CD4-positive, alpha-beta T cell treated with Interleukin-12 subunit alpha and Interleukin-12 subunit beta, for 1 hour (primary cell): ENCODE measurements at regions not wholly inside any gene's neighbourhood (a gene's known extent, or its start where the extent isn't known, plus 50 kb on each side); places are given as distances from the start of the nearest gene placed in this dataset.
"Not testable (repeated sequence)": the region's sequence is repeated elsewhere in the genome, so short reads cannot be mapped to it uniquely, and the experiment has no call there.

ENCODE experiments used
- DNase-seq: peaks from one replicate; pipeline ENCODE4 v3.0.0-alpha.2; 2020

GRCh38 chr6:14874975-14875480 is 370.8 kb upstream of the JARID2 start:
- DNase-seq: no peak

GRCh38 chr6:14875481-14876063 is 370.3 kb upstream of the JARID2 start:
- DNase-seq: no peak

DNA sequence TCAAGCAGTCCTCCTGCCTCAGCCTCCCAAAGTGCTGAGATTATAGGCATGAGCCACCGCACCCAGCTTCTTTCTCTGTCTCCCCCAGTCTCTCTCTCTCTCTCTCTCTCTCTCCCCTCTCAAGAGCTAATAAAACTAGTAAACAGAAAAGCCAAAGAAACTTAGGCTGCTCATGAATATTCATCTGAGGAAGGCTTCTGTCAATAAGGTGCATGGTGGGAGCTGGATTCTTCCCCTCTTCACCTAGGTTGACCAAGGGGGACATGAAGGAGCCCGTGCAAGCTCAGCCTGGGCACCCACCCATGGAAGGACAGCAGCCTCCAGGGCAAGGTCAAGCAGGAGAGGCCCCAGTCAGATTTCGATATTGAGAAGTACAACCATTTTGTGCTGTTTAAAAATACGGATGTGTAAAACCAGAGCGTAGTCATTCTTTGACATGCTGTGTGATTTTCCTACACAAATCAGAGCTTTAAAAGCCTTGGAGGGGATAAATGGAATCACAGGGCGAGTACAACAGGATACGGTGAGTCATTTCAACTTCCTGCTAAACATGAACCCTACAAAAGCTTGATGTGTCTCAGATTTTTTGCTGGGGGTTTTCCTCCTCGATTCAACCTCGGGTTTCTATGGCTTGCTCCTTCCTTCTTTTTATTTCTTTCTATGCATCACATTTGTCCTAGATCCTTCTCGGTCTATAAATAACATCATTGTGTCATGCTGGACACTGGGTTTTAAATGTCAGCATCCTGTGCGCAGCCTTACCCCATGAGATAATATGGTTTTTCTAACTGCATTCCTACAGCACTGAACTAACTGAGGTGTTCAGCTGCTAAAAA is 368.9 kb upstream of the JARID2 start:
- peak; percentile 64 for DNase-seq

DNA sequence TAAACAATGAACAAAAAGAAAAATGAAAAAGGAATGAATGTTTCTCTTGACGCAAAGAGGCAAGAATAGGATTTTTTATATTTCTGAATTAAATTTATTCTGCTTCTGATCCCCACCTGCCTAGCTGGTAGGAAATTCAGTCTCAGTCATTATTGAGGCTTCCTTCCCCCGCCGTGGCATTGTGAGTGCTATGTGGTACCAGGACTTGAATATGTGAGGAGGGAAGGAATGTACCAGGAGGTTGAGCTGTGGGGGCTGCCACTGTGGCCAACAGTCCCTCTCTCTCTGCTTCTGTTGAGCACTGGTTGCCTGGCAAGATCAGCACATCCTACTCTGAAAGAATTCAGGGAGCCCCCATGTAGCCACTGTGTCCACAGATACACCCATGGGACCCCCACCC is 368.1 kb upstream of the JARID2 start:
- no peak for DNase-seq

DNA sequence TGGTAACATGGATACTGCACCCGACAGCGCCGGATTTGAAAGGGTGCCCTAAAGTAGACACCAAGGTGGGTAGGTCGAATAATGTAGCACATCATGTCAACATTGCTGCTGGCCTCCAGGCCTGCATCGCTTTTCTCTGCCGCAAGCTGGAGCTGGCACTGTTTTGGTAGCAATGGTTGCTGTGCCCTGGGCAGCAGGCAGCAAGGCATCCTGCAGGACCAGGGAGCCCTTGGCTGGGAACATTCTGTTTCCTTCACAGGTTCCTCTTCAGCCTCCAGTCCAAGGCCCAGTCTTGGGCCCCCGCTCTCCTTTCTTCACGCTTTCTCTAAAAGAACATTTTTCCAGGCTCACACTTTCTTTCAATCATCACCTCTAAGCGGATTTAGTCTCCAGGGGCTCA is 365.8 kb upstream of the JARID2 start:
- DNase-seq: no peak

DNA sequence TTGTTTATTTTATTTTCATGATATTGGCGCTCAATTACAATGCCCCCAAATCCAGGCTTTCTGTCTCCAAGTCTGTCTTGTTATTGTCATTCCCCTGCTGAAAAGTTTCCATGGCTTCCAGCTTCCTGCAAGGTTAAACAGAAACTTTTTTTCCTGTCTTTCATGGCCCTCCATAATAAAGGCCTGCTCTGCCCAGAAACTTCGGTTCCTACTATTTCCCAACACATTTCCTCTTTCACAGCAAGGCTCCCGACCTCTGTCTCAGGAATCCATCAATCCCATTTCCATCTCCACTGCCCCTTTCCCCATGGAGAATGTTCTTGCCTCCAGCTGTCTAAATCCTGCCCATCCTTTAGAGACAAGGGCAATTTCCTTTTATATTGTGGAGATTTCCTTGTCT is 365.2 kb upstream of the JARID2 start:
- no peak for DNase-seq

- DNase-seq: no peak
Measured at GRCh38 chr6:14881398-14881797, 364.5 kb upstream of the JARID2 start.

- DNase-seq: no peak
Measured at GRCh38 chr6:14882394-14883026, 363.4 kb upstream of the JARID2 start.

DNA sequence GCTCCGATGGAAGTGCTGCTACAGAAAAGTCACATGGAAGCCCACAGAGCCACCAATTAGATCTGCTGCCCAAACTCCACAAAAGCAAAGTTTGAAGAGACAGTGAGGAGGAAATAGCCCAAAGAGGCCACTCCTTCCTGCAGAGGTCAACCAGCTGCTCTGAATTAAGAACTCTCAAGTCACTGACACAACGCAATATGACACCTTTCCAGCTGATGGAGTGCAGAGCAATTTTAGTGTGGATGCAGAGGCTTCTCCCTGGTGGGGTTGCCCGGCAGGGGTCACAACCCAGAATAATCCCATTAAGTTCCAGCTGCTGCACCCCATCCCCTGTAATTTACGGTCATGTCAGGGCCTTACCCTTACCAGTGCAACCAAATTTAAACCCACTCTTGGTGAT is 361.9 kb upstream of the JARID2 start:
- no peak for DNase-seq

DNA sequence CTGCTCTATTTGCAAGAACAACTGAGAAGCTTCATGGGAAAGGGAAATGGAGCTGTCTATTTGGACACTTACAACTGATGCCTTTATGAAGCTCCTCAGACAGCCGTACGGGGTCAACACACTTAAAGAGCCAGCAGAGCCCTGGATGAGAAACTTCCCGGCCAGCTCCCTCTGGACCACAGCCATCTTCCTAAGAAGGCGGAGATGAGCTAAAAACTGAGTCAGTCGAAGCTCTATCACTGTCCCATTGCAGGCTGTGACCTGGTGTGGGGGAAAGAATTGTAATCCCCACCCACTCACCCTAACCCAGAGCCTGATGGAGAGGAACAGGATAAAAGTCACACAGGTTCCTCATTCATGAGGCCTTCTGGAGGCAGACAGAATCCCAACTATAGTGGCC is 360.4 kb upstream of the JARID2 start:
- DNase-seq: no peak

DNA sequence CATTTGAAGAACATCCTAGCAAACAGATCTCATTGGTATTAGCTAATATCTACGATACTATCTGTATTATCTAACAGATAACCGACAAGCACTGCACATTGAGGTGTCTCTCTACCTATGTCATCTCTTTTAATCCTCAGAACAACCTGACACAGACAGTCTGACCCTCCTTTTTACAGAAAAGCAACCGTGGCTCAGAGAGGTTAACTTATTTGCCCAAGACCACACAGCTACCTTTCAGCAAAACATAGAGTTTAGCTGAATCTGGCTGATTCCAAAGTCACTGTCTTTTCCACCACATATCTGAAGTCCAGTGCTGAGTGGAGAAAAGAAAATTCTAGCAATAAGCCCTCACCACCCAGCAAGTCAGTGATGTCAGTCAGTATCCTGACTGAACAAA is 358.7 kb upstream of the JARID2 start:
- no peak for DNase-seq

DNA sequence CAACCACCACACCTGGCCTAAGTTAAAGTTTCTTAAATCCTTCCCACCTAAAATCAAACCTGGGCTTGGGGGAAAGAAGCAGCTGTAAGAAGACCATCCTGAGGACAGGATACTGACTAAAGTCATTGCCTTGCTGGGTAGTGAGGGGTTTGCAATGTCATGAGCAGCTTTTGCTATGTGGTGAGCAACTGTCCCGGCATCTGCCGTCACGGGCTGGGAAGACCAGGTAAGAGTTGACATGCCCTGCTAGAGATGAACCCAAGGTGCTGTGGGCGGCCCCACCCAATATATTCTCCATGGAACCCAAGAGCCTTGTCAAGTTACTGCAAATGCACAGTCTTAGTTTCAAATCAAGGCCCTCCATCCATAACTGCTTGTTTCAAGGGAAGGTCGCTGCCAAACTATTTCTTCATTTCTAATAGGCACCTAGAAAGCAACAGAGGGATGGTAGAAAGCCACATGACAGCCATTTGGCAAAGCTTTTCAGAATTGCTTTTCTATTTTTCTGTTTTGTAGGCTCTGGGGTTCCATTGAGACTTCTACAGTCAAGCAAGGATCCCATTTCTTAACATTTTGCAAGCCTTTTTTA is 357.8 kb upstream of the JARID2 start:
- DNase-seq: no peak

DNA sequence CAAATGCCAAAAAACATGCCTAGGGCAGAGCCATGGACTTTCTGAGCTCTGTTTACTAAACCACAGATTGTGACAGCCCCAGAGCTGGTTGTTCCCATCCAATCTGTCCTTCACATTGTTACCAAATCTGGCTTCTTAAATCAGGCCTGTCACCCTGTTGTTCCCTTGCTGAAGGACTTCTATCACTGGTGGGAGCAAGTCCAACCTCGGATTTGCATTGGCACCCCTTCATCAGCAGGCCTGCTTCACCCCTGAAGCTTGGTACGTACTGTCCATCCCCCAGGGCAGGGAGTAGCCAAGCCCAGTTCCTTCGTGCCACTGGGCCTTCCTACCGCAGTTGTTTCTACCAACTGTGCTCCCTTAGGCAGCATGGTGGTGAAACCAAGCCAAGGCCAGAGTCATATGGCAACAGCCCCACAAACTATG is 357.3 kb upstream of the JARID2 start:
- no peak for DNase-seq

GRCh38 chr6:14889188-14889587 is 356.7 kb upstream of the JARID2 start:
- DNase-seq: no peak

GRCh38 chr6:14889611-14890593 is 356.0 kb upstream of the JARID2 start:
- no peak for DNase-seq

GRCh38 chr6:14891820-14892375 is 354.0 kb upstream of the JARID2 start:
- not testable (repeated sequence) for DNase-seq

DNA sequence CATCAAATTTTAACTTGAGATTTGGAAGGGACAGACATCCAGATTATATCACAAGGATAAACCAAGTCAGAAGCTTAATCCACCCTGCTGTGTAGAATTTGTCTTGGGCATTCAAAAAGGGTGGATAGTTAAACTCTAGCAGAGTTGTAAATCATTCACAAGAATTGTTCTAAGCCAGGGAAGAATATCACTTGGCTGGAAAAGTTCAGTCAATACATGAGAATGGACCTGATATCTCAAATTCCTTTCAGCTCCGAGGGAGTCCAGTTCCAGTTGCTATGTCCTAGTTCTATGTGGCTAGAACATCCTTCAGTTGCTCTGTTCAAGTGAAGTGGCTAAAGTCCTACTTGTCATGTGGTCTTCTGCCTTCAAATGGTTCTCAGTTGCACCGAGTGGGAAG is 351.8 kb upstream of the JARID2 start:
- no peak for DNase-seq

- DNase-seq: no peak
Measured at GRCh38 chr6:14896475-14896874, 349.4 kb upstream of the JARID2 start.

DNA sequence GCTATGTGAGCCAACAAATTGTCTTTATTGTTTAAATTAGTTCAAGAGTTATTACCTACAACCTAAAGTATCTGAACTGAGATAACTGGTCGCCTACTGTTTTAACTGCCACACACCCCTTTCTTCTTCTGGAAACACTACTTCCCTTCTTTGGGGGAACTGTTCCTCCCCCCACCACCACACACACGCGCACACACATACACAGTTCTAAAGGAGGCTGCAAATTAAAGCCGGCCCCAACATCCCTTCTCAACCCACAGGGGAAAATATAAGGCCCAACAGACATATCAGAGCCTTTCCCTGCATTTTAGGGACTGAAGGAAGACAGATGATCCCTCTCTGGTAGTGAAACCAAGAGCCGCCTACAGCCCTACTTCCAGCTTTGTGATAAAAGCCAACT is 348.0 kb upstream of the JARID2 start:
- DNase-seq: no peak

- not testable (repeated sequence) for DNase-seq
Measured at GRCh38 chr6:14899441-14899840, 346.4 kb upstream of the JARID2 start.

- no peak for DNase-seq
Measured at GRCh38 chr6:14900919-14901318, 344.9 kb upstream of the JARID2 start.
